Right ventricle myocardium inferior (tissue), 1 donor: ENCODE measurements at regions not wholly inside any gene's neighbourhood (a gene's known extent, or its start where the extent isn't known, plus 50 kb on each side); places are given as distances from the start of the nearest gene placed in this dataset.

Source experiments
- ATAC-seq: fragments of 200-7000 bp; cut with Tn5 transposase; one replicate; pipeline ENCODE4 v1.9.1; 2020; ENCODE audit warnings: mild to moderate bottlenecking, moderate library complexity
- DNase-seq: peaks from one replicate; pipeline ENCODE4 v3.0.0; 2021; ENCODE audit errors: missing footprints
- intact Hi-C: fragments of 100-400 bp; cut with DNase I; formaldehyde crosslinking; loops from one replicate; pipeline ENCODE4 v1.11.0; 2022
- donor health status: DM: no; HTN: yes; CAD: no; lungs with severe emphysema.

DNA sequence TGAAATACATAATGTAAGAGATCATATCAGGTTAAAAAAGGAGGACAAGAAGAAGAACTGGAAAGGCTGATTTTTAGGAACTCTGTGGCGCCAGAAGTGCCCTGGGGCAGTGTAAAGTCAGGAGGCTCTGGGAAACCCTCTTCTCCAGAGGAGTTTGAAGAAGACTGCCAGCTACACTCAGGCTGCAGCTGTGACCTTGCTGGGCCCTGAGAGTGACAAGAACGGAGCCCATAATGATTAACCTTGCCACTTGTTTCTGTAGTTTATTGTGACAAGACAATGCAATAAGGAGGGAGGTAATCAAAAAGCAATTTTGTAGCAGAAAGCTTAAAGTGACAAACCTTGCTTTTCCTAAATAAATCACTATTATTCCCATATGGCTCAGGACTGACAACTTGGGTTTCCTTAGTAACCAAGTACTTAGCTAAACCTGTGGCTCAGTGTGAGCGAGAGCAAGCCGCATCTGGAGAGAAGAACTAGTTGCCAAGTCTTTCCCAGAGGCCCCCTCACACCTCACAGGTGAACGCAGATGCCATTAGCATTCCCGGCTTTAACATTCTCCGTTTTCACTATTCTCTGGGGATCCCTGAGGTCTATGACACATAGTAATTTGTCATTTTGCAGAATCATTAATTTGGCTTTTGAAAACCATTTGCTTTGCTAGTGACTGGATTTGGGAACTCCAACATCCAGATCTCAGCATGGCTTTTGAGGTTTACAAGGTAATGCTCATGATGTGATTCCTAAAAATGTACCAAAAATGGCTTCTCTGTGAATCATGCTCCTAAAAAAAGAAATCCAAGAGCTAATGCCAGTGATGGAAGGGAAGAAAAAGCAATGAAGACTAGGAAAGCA is 115.9 kb downstream of the OMA1 start:
- intact Hi-C loops, result no loop called here

DNA sequence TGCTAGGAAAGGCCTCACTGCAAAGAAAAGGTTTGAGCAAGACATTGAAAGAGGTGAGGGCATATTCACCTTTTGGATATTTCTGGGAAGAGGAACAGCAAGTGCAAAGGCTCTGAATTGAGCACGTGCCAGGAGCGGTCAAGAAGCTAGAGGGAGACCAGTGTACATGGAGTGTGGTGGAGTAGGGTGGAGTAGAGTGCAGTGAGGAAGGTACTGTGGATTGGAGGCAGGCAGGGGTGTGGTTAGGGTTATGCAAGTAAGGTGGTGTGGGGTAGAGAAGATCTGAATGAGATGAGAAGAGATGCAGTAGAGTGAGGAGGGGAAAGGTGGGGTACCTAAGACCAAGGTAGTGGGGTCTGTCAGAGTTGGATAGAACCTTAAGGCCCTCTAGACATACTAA is 119.6 kb downstream of the OMA1 start:
- DNase-seq (no peak), ATAC-seq (no peak)
- intact Hi-C loops, result no loop called here

More for the DNA sequence above, 115.9 kb downstream of the OMA1 start:
- ATAC-seq (no peak), DNase-seq (no peak)

DNA sequence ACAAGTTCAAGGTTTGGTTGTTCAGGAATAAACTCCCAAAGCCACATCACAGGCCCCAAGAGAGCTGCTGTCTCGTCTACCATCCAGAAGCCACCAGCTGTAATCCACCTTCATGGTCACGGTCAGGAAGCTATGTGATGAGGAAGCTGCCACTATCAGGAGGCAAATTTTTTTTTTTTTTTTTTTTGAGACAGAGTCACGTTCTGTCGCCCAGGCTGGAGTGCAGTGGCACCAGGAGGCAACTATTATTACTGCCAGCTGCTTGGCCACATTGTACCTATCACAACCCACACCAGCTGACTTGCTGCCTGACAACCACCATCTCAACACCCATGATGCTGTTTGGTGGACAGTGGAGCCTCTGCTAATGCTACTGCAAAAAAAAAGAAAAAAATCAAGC is 124.1 kb downstream of the OMA1 start:
- DNase-seq (no peak), ATAC-seq (no peak)
- intact Hi-C loops, result no loop called here

DNA sequence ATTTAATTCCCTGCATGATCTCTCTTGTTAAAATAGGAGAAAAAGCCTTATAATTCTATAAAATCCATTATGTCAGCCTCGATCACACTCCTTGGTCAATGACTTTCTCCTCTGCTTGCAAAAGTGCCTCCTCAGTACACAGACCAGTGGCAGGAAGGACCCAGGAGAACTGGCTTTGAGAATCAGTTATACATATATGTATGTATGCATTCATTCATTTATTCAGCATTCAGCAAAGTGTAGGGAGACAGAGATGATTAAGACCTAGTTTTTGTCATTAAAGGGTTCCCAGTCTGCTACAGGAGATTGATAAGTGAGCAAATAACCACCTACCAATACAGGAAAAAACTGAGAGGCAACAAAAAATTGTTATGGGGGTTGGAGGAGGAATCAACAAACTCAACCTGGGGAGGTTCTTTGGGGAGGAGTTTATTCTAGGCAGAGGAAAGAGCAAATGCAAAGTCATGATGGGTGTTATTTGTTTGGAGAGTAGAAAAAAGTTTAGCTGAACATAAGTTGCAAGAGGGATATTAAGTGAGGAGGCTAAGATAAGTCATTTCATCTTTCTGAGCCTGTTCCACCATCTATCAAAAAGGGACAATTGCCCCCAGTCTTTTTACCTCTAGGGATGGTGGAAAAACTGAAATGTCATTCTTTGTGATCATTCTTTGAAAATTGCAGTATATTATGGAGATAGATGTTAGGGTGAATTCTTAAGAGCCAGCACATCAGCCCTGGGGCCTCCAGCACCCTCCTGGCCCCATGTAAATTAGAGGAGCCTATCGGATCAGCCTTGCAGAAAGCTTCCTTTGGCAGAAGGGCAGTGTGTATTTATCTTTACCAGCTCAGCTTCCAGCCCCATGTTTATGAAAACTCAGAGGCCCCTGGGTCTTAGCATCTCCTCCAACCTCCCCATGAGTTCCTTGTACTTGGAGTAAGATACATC is 128.0 kb downstream of the OMA1 start:
- DNase-seq (no peak), ATAC-seq (no peak)
- intact Hi-C loops, result no loop called here

DNA sequence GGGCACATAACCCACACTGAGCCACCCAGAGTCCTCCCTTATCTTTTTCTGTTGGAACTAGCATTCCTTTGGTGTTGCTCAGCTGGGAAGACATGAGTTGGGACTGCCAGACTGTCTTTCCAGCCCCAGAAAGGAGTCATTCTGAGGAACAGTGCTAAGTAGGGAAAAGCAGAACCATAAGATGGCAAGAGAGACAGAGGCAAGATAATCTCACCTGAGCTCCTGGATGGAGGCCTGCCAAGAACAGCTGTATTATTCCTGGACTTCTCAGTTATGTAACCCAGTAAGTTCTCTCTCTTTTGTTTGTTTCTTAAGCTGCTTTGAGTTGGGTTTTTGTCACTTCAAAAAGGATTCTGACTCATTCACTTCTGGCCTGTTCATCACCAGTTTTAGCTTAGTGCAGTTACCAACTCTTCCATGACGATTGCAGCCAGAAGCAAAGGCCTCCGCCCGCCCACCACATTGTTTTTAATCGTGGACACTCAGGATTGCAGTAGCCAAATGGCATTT is 134.4 kb downstream of the OMA1 start:
- no peak for DNase-seq
- ATAC-seq, result no peak
- intact Hi-C loops, result no loop called here

DNA sequence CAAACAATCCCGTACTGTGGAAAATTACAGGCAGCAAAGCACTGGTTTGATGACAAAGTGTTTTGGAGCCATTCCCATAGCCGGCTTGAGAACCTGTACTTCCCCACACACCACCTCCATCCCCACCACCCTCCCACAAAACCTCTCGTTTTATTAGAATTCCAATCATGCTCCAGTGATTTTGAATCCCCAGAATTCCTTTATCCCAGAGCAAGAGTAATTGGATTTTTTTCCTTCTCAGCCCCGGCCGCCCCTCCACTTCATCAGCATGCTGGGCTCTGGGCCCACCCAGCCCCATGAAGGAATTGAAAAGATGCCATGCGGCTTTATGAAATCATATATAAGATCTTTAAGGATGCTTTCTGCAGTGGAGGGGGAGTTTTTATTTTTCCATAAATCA is 136.6 kb downstream of the OMA1 start:
- intact Hi-C loops, result no loop called here
- no peak for ATAC-seq
- no peak for DNase-seq

DNA sequence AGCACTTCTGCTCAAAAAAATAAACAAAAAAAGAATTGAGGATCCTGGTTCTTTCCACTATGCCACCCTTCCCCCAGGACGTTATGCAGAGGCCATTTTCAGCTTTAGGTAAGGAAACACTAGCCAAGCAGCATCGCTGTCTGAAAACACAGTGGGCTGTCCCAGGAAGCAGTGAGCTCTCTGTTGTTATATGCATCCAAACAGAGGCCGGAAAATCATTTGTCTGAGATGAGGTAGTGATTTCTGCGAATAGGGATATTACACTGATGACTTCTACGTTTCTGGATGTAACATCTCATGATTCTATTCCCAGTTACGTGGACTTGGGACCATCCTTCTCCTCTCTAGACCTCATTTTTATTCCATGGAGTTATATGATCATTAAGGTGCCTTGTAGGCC is 137.2 kb downstream of the OMA1 start:
- no peak for DNase-seq
- ATAC-seq, result no peak
- intact Hi-C loops, result no loop called here

DNA sequence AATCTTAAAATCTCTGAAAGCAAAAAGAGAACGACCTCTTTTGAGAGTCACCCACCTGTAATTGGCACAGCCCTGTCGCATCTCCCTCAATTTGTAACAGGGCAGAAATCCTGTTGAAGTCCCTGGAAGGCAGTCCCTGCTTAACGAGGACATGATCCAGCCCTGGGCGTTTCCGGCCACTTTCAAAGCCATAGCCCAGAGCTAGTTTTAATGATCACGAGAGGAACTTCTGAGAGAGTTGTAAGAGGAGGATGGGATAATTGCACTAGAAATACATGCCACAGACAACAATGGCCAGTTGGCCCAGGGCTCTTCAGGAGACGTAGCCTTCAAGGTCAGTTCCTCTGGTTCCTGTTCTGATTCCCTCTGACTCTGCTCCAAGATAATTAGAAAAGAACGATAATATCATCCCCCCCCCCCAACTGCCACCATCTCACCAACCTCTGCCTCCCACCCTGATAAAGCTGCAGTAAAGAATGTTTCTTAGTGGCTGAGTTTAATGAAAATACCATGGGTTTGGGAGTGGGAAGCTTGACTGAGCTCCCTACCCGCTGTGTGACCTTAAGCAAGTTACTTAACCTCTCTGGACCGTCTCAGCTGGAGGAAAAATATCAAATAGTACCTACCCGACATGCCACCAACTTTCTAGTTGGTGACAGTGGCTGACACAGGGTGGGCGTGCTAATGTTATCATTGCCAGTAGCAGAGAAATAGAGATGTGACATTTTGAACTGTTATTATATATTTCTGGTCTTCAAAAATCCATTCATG is 140.0 kb downstream of the OMA1 start:
- intact Hi-C loops, result no loop called here
- DNase-seq, result no peak
- no peak for ATAC-seq

DNA sequence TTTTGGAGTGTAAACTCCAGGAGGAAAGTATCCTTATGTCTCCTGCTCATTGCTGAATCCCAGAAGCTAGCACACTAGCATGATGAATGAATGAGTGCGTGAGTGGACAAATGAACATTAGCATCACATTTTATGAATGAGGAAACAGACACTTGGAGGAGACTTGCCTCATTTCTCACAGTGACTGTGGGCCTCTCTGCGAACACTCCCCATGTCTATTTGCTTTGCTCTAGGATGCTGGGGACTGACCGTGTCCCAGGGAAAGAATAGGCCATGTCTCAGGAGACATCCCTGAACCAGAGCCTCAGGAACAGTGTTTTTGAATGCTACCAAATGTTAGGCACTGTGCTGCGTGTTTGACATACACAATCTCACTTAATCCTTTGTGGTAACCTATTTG is 140.9 kb downstream of the OMA1 start:
- DNase-seq (no peak), ATAC-seq (no peak)
- intact Hi-C loops, result no loop called here

DNA sequence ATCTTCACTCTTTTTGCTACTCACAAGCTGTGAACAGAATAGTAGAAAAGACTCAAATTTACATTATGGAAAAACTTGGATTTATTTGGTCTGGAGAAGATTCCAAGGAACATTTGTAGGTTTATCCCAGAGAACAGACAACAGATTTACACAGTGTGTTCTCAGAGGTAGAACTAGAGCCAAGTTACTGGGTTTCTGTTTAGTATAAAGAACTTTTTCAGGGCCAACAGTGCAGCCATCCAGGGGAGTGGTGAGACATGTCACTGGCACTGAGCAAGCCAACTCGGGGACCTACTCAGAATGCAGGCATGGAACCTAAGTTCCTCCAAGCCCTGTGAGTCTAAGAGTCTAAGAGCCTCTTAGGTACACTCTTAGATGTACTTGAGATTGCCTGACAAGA is 142.6 kb downstream of the OMA1 start:
- ATAC-seq (no peak), DNase-seq (no peak)
- intact Hi-C loops, result loop anchor here (5.0 kb wide), 1 partner anchor 63 kb away; no protein-coding TSS in a partner anchor

DNA sequence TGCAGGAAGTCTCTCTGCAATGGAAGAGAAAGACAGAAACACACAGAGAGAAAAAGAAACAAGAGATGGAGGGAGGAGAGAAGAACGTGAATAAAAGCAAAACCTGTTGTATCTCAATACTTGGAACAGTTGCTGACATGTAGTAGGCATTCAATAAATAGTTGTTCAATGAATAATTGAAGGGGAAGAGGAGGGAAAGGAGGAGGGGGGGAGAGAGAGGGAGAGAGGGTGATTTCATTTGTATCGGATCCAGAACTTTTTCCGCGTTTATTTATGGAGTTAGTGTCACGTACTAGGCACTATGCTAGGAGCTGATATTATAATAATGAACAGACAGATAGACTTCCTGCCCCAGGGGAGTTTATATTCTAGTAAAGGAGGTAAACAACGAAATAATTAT is 144.1 kb downstream of the OMA1 start:
- no peak for ATAC-seq
- intact Hi-C loops, result loop anchor here (5.0 kb wide), 1 partner anchor 65 kb away; no protein-coding TSS in a partner anchor

DNA sequence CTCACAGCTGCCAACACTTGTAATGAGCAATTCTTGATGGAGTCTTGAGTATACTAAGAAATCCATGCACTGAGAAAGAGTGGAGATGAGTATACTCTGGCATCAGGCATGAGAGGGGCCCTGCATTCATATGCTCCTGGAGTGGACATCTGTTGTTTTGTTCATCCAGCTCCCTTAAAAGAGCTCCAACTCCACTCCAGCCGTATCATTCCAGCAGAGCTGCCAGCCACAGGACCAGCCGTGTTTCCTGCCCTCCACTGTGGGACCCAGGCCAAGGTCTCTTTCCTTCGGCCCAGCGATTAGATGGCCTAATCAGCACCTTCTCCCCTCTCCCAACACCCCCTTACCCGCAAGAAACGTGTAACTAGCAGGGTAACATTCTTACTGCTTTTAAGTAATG is 144.5 kb downstream of the OMA1 start:
- ATAC-seq (no peak), DNase-seq (no peak)
- intact Hi-C loops, result loop anchor here (5.0 kb wide), 1 partner anchor 65 kb away; no protein-coding TSS in a partner anchor

More for the DNA sequence above, 144.1 kb downstream of the OMA1 start:
- no peak for DNase-seq

DNA sequence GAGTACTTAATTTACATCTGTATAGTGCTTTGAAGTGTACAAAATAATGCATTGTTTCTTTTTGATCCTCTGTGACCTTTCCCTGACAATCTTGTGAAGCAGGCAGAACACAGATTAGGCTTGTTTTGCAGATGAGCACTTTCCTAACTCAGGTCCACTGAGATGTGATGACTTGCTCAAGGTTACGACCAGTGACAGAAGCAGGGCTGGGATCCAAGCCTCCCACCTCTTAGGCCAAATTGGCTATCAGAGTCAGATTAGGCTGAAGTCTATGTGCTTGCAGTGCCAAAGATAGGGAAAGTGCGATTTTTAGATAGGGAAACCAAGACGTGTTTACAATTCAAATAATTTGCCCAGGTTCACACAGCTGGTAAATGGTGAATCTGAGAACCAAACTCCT is 147.3 kb downstream of the OMA1 start:
- intact Hi-C loops, result no loop called here
- no peak for DNase-seq
- ATAC-seq, result no peak

DNA sequence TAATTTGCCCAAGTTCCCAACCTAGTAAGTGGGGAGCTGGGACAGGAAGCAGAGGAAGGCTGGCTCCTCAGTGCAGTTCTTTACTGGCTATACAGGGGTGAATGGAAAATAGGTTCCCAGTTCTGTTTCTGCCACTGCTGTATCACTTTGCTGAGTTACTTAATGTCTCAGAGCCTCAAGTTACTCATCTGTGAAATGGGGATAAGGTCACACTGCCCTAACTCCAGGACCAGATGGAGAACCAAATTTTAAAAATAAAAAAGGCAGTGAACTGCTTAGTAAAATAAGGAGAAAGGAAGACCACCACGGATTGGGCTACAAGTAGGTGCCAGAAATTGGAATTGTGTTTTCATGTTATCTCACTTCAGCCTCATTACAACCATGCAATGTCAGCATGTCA is 147.8 kb downstream of the OMA1 start:
- ATAC-seq (no peak), DNase-seq (no peak)
- intact Hi-C loops, result no loop called here

DNA sequence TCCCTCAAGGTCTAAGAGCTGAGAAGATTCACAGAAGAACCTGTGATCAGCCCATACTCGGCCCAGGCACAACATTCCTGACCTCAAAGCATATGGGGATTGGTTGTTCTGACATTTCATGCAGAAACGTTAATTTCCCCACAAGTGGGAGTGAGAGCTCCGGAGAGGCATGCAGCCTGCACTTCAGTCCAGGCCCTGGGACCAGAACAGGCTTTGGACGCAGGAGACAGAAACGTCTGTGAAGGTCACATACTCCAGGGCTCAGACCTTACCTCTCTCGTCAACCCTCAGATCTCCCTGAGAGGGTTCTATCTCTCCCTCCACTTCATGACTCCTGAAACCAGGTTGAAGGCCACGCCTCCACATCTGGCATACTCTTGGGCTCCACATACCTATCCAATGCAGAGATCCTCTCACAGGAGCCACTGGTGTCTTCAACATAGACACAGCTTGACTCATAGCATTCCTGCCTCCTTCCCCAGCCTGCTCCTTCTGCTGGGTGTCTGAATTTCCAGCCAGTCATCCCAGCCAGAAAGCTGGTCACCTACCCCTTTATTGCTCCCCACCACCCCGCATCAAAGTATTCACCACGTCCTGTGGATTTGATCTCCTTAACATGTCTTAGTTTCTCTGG is 149.2 kb downstream of the OMA1 start:
- intact Hi-C loops, result no loop called here
- DNase-seq, result no peak
- peak; percentile 20 for ATAC-seq

DNA sequence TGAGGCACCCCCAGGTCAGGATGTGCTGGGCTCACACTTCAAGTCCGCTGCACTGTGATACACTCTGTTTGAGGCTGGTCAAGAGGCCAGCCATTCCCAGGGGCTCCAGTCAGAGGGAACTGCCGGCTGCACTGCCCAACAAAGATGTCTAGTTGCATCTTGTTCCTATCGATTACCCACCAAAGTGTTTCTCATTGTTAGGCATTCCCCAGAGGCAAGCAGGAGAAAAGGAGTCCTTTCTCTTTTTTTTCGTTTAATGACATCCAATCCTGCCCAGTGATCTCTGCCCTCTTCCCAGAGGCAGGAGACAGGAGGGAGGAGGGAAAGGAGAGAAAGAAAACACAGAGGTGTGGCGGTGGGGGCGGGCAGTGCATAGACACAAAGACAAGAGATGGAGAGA is 150.4 kb downstream of the OMA1 start:
- DNase-seq, result no peak
- no peak for ATAC-seq
- intact Hi-C loops, result no loop called here

DNA sequence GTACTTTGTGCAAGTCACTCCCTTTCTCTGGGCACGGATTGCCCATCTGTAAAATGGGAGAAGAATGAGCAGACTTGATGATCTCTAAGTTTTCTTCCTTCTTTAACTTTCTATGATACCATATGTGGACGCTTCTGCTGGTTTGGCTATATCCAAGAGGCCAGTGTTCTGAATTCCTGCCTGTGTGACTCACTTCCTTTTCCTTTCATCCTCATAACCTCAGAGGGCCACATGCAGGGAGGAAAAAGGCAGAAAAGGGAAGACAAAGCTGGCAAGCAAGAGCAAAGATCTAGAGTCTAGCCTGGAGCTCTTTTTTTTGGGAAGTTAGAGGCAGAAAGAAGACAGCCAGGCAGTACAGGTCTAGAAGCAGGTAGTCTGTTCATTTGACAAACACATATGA is 151.2 kb downstream of the OMA1 start:
- intact Hi-C loops, result no loop called here
- DNase-seq, result no peak
- ATAC-seq, result no peak

DNA sequence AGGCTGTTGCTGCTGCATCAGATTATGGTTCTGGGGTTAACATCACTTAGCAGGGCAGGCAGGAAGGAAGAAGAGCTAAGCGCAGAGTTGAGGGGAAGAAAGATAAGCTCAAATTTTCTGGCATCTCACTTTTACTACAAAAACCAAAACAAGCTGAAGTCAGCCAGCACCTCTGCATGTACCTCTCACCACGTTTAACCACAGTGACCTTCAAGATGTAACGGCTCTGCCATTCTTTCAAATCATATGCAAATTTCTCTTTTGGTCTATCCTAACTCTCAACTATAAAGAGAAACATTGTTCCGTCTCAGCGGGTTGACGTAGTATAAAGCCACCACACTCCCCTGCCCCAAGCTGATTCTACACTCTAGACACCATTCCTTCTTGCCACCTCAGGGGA is 154.4 kb downstream of the OMA1 start:
- ATAC-seq (no peak), DNase-seq (no peak)
- intact Hi-C loops, result no loop called here
